ENCODE measurements at regions not wholly inside any gene's neighbourhood (a gene's known extent, or its start where the extent isn't known, plus 50 kb on each side); places are given as distances from the start of the nearest gene placed in this dataset.

DNA sequence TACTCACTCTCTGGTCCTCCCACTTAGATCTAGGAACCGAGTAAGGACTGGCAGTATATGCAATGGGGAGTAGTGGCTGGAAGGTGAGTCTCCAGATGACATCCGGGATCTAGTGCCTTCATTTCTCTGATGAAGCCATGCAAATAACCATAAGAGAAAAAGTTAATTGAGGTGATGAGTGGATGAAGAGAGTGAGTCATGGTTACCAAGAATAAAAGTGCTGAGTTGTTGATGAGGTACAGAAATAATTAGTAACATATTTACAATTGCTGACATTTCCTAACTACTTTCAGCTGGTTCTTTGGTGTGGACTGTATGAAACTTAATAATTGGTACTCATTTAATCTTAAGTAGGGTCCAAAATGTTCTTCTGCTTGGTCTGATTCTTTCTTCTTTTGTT lies 146.7 kb upstream of the PITX2 start:
- no peak overlapping the region for H3K4me3 ChIP-seq (ENCODE audit: low read depth, low read length)
- no peak overlapping the region for H3K27ac ChIP-seq (ENCODE audit: low read depth, low read length)
- no peaks in the 10 kb centered on the region for H3K36me3 ChIP-seq (ENCODE audit: insufficient read depth, low read length)
- H3K79me2 ChIP-seq (ENCODE audit: control insufficient read depth, insufficient read depth, low read length, unreplicated experiment) = no peaks in the 10 kb centered on the region
- no peak overlapping the region for H2AFZ ChIP-seq (ENCODE audit: low read length, unreplicated experiment)
- H3K27me3 ChIP-seq (ENCODE audit: insufficient read depth, low read length) = peaks cover 25% of the 10 kb centered on the region; the same call in 1 of the 2 replicates
- no peaks in the 10 kb centered on the region for H3K4me1 ChIP-seq (ENCODE audit: control insufficient read depth, insufficient read depth, low read length, unreplicated experiment)

- Histone ChIP-seq H3K79me2 (ENCODE audit: control insufficient read depth, insufficient read depth, low read length, unreplicated experiment) (no peaks in the 10 kb centered on the region), H3K27me3 (ENCODE audit: insufficient read depth, low read length) (peaks cover 25% of the 10 kb centered on the region; the same call in 1 of the 2 replicates), H3K27ac (ENCODE audit: low read depth, low read length) (no peak overlapping the region), H3K36me3 (ENCODE audit: insufficient read depth, low read length) (no peaks in the 10 kb centered on the region), H3K4me1 (ENCODE audit: control insufficient read depth, insufficient read depth, low read length, unreplicated experiment) (no peaks in the 10 kb centered on the region), H3K4me3 (ENCODE audit: low read depth, low read length) (no peak overlapping the region), H2AFZ (ENCODE audit: low read length, unreplicated experiment) (no peak overlapping the region)
These were observed 147.5 kb upstream of the PITX2 start for GRCh38 chr4:110770353-110770752.

GRCh38 chr4:110778521-110778920 lies 155.6 kb upstream of the PITX2 start:
- no peaks in the 10 kb centered on the region for H3K4me1 ChIP-seq (ENCODE audit: control insufficient read depth, insufficient read depth, low read length, unreplicated experiment)
- H3K27ac ChIP-seq (ENCODE audit: low read depth, low read length) = no peak overlapping the region
- H3K36me3 ChIP-seq (ENCODE audit: insufficient read depth, low read length) = no peaks in the 10 kb centered on the region
- H3K27me3 ChIP-seq (ENCODE audit: insufficient read depth, low read length) = no peaks in the 10 kb centered on the region
- no peak overlapping the region for H3K4me3 ChIP-seq (ENCODE audit: low read depth, low read length)
- no peak overlapping the region for H2AFZ ChIP-seq (ENCODE audit: low read length, unreplicated experiment)
- H3K79me2 ChIP-seq (ENCODE audit: control insufficient read depth, insufficient read depth, low read length, unreplicated experiment) = no peaks in the 10 kb centered on the region

DNA sequence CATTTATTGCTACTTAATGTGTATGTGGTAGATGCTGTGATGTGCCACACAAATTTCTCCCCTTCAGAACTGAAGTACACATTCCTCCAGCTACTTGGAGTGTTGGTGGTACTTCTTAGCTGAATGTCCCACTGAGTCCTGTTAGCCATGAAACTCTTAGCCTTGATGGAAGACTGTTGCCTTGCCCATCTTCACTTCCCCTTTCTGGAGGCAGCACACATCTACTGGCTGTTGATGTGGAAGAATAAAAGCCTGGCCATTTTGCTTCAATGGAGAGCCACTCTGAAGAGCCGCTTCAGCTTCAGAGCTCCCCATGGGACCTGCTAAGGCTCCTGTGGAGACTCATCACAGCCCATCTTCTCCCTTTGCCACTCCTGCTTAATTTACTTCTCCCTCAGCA lies 157.7 kb upstream of the PITX2 start:
- Histone ChIP-seq H2AFZ (ENCODE audit: low read length, unreplicated experiment) (no peak overlapping the region), H3K4me1 (ENCODE audit: control insufficient read depth, insufficient read depth, low read length, unreplicated experiment) (no peaks in the 10 kb centered on the region), H3K79me2 (ENCODE audit: control insufficient read depth, insufficient read depth, low read length, unreplicated experiment) (no peaks in the 10 kb centered on the region), H3K36me3 (ENCODE audit: insufficient read depth, low read length) (no peaks in the 10 kb centered on the region), H3K27me3 (ENCODE audit: insufficient read depth, low read length) (no peaks in the 10 kb centered on the region), H3K4me3 (ENCODE audit: low read depth, low read length) (no peak overlapping the region), H3K27ac (ENCODE audit: low read depth, low read length) (no peak overlapping the region)

GRCh38 chr4:110781944-110782343 lies 159.1 kb upstream of the PITX2 start:
- Histone ChIP-seq H3K4me1 (ENCODE audit: control insufficient read depth, insufficient read depth, low read length, unreplicated experiment) (no peaks in the 10 kb centered on the region), H3K4me3 (ENCODE audit: low read depth, low read length) (no peak overlapping the region), H3K36me3 (ENCODE audit: insufficient read depth, low read length) (no peaks in the 10 kb centered on the region), H2AFZ (ENCODE audit: low read length, unreplicated experiment) (no peak overlapping the region), H3K27ac (ENCODE audit: low read depth, low read length) (no peak overlapping the region), H3K79me2 (ENCODE audit: control insufficient read depth, insufficient read depth, low read length, unreplicated experiment) (no peaks in the 10 kb centered on the region), H3K27me3 (ENCODE audit: insufficient read depth, low read length) (no peaks in the 10 kb centered on the region)

DNA sequence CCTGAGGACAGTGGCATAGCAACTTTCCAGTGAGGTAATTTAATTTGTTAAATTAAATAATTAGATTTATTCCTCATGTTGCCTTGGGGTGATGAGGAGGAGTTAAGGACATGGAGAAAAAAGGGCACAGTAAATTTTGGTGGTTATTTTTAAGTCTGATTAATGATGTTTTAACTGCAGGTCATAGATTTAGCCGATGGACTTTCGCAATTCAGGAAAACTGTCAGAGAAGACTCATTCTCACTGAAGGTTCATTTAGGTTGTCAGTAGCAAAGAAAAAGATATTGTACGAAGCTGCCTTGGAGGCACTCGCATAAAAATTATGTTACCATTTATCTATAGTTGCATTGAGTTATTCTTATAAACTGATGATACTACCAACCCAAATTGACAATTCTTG lies 164.2 kb upstream of the PITX2 start:
- no peak overlapping the region for H3K27ac ChIP-seq (ENCODE audit: low read depth, low read length)

DNA sequence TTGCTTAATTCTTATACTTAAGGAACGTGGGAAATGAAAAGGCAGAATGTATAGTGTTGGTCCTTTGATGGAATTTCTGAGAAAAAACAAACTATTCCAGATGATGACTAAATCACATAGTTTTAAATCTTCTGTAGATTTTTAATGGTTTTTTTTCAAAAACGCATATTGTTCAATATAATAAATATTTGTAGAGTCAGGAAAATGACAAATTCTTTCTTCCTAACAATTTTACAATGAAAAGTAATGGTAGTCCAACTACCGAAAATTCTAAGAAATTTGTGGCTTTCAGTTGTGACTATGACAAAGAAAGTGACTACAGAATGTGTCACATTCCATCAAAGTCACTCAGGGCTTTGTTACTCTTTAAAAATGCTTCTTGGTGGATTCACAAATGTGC lies 164.8 kb upstream of the PITX2 start:
- Histone ChIP-seq H2AFZ (ENCODE audit: low read length, unreplicated experiment) (no peak overlapping the region), H3K79me2 (ENCODE audit: control insufficient read depth, insufficient read depth, low read length, unreplicated experiment) (no peaks in the 10 kb centered on the region), H3K36me3 (ENCODE audit: insufficient read depth, low read length) (no peaks in the 10 kb centered on the region), H3K4me3 (ENCODE audit: low read depth, low read length) (no peak overlapping the region), H3K27ac (ENCODE audit: low read depth, low read length) (0 out of 2 replicates have a peak overlapping the region, but pooled peaks have one; percentile 4), H3K27me3 (ENCODE audit: insufficient read depth, low read length) (no peaks in the 10 kb centered on the region), H3K4me1 (ENCODE audit: control insufficient read depth, insufficient read depth, low read length, unreplicated experiment) (peaks cover 12% of the 10 kb centered on the region)

More for the DNA sequence above, 164.2 kb upstream of the PITX2 start:
- peaks cover 12% of the 10 kb centered on the region for H3K4me1 ChIP-seq (ENCODE audit: control insufficient read depth, insufficient read depth, low read length, unreplicated experiment)
- H3K4me3 ChIP-seq (ENCODE audit: low read depth, low read length) = no peak overlapping the region
- no peaks in the 10 kb centered on the region for H3K27me3 ChIP-seq (ENCODE audit: insufficient read depth, low read length)
- no peak overlapping the region for H2AFZ ChIP-seq (ENCODE audit: low read length, unreplicated experiment)
- H3K79me2 ChIP-seq (ENCODE audit: control insufficient read depth, insufficient read depth, low read length, unreplicated experiment) = no peaks in the 10 kb centered on the region
- H3K36me3 ChIP-seq (ENCODE audit: insufficient read depth, low read length) = no peaks in the 10 kb centered on the region

GRCh38 chr4:110788302-110788701 lies 165.4 kb upstream of the PITX2 start:
- no peaks in the 10 kb centered on the region for H3K27me3 ChIP-seq (ENCODE audit: insufficient read depth, low read length)
- H3K27ac ChIP-seq (ENCODE audit: low read depth, low read length) = no peak overlapping the region
- H3K79me2 ChIP-seq (ENCODE audit: control insufficient read depth, insufficient read depth, low read length, unreplicated experiment) = no peaks in the 10 kb centered on the region
- peaks cover 16% of the 10 kb centered on the region for H3K4me1 ChIP-seq (ENCODE audit: control insufficient read depth, insufficient read depth, low read length, unreplicated experiment)
- H3K36me3 ChIP-seq (ENCODE audit: insufficient read depth, low read length) = no peaks in the 10 kb centered on the region
- no peak overlapping the region for H2AFZ ChIP-seq (ENCODE audit: low read length, unreplicated experiment)
- no peak overlapping the region for H3K4me3 ChIP-seq (ENCODE audit: low read depth, low read length)

DNA sequence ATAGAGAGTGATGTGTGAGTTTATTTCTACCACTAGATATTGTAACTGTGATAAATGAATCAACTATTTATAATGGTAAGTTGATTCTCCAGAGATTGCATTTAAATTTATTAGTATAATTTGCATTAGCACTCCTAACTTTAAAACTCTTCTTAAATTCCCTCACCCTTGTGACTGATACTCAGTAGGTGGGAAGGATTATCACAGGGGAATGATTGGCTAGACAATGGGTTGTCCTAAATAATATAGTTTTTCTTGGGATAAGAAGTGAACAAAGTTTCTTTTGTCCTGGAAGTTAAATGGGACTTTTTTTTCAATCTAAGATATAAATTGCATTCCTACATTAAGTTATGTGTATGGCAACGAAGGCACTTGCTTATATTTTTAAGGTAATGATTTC lies 169.2 kb upstream of the PITX2 start:
- H3K79me2 ChIP-seq (ENCODE audit: control insufficient read depth, insufficient read depth, low read length, unreplicated experiment) = no peaks in the 10 kb centered on the region
- no peak overlapping the region for H3K4me3 ChIP-seq (ENCODE audit: low read depth, low read length)
- no peak overlapping the region for H3K27ac ChIP-seq (ENCODE audit: low read depth, low read length)
- H3K27me3 ChIP-seq (ENCODE audit: insufficient read depth, low read length) = no peaks in the 10 kb centered on the region
- H3K36me3 ChIP-seq (ENCODE audit: insufficient read depth, low read length) = no peaks in the 10 kb centered on the region
- H2AFZ ChIP-seq (ENCODE audit: low read length, unreplicated experiment) = no peak overlapping the region
- H3K4me1 ChIP-seq (ENCODE audit: control insufficient read depth, insufficient read depth, low read length, unreplicated experiment) = peaks cover 19% of the 10 kb centered on the region

GRCh38 chr4:110793381-110793801 lies 170.5 kb upstream of the PITX2 start:
- no peak overlapping the region for H3K27ac ChIP-seq (ENCODE audit: low read depth, low read length)
- peaks cover 4% of the 10 kb centered on the region; the same call in 1 of the 2 replicates for H3K27me3 ChIP-seq (ENCODE audit: insufficient read depth, low read length)
- H3K4me1 ChIP-seq (ENCODE audit: control insufficient read depth, insufficient read depth, low read length, unreplicated experiment) = peaks cover 8% of the 10 kb centered on the region
- no peak overlapping the region for H2AFZ ChIP-seq (ENCODE audit: low read length, unreplicated experiment)
- H3K79me2 ChIP-seq (ENCODE audit: control insufficient read depth, insufficient read depth, low read length, unreplicated experiment) = no peaks in the 10 kb centered on the region
- H3K36me3 ChIP-seq (ENCODE audit: insufficient read depth, low read length) = no peaks in the 10 kb centered on the region
- H3K4me3 ChIP-seq (ENCODE audit: low read depth, low read length) = no peak overlapping the region

DNA sequence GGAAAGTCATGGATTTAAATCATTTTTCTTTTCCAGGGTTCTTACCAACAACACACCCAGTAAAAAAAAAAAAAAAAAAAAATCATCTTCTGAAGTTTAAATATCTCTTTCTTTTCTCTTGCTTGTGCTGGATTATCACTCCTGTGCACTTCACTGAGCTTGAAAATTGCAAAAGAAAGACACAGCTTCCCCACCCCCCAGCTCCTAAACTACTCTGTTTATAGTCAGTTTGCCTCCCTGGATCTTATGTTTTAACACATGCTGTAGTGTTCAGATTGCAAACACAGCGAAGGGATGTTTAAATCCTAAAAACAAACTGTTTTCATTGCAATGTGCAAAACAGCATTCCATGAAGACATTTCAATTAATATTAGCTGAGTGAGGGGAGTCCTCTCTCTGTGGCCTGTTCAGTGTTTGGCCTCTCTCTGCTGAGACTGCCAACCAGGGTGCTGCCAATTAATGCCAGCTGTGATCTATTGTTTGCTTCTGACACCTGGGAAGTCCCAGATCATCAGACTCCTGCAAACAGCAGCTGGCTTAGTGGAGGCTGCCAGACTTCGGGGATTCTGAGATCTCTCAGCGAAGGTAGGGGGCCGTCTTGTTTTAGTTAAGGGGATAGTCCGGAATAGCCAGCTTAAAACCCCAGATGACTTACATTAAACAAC lies 171.1 kb upstream of the PITX2 start:
- Histone ChIP-seq H3K4me1 (ENCODE audit: control insufficient read depth, insufficient read depth, low read length, unreplicated experiment) (peaks cover 8% of the 10 kb centered on the region), H3K27ac (ENCODE audit: low read depth, low read length) (no peak overlapping the region), H2AFZ (ENCODE audit: low read length, unreplicated experiment) (no peak overlapping the region), H3K4me3 (ENCODE audit: low read depth, low read length) (no peak overlapping the region), H3K27me3 (ENCODE audit: insufficient read depth, low read length) (peaks cover 11% of the 10 kb centered on the region; the same call in 1 of the 2 replicates), H3K79me2 (ENCODE audit: control insufficient read depth, insufficient read depth, low read length, unreplicated experiment) (no peaks in the 10 kb centered on the region), H3K36me3 (ENCODE audit: insufficient read depth, low read length) (no peaks in the 10 kb centered on the region)
